Left lobe of liver (tissue), 2 donors: ENCODE measurements at regions not wholly inside any gene's neighbourhood (a gene's known extent, or its start where the extent isn't known, plus 50 kb on each side); places are given as distances from the start of the nearest gene placed in this dataset.
"Not testable (repeated sequence)": the region's sequence is repeated elsewhere in the genome, so short reads cannot be mapped to it uniquely, and the experiment has no call there.

ENCODE experiments used
- ATAC-seq: fragments of 200-7000 bp; cut with Tn5 transposase; one replicate; pipeline ENCODE4 v1.9.1; 2020; ENCODE audit warnings: mild to moderate bottlenecking, moderate library complexity
- DNase-seq: peaks from one replicate; pipeline ENCODE4 v3.0.0-alpha.2; 2020; ENCODE audit warnings: low spot score
- donor health status: DM: no; HTN: no; CAD: no; lungs with moderate emphysema.
- donor health status: DM: no; HTN: yes; CAD: no.

DNA sequence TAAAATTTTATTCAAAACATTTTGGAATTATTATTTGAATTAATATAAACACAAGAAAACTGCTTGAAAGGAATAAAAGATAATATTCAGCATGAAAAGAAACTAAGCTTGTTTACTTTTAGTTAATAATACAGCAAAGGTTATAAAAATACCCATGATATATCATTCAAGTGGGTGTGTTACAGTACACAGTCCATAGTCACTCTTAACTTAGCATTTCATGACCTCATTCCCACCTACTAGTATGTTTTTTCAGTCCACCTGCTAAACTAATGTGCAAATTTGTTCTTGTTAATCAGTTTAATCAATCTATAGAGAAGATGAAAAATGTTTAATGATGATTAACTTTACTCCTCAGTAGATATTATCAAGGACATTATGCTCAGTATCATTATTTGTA is 841.4 kb upstream of the EPHA7 start:
- ATAC-seq: no peak
- DNase-seq: no peak

DNA sequence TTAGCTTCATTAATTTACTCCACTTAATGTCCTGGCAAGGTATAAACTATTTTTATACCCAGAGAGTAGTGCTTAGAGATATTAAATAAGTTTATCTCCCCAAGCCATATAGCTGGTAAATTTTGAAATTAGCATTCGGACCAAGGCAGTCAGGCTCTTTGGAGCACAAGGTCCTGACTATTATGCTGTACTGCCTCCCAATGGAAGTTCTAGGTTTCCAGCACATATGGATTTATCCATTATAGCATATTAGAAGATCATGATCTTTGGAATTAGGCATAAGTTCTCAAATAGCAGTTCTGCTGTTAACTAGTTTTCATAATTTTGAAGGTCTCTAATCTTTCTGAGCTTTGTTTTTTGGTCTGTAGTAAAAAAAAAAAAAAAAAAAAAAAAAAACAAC is 835.3 kb upstream of the EPHA7 start:
- no peak for ATAC-seq
- no peak for DNase-seq

DNA sequence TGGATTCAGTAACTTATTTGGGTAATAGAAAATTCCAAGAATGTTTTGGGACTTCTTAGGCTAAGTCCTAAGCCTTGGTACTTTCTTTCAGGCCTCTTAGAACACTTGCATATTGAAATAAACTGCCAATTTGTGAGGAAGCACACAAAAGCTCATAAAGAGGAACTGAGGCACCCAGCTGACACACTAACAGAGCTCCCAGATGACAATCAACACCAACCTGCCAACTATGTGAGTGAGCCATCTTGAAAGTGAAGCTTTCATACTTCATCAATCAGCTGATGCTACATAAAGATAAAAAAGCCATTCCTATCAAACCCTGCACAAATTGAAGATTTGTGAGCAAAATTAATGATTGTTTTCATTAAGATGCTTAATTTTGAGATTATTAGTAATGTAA is 832.5 kb upstream of the EPHA7 start:
- ATAC-seq (no peak), DNase-seq (no peak)

DNA sequence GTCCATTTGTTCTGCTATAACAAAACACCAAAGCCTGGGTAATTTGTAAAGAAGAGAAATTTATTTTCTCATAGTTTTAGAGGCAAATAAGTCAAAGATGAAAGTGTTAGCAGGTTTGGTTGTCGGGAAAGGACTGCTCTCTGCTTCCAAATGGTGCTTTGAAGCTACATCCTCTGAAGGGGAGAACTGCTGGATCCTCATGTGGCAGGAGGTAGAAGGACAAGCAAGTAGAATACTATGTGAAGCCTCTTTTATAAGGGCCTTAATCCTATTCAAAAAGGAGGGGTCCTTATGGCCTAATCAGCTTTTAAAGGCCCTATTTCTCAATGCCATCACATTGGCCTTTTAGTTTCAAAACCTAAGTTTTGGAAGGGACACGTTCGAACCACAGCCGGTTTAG is 826.0 kb upstream of the EPHA7 start:
- ATAC-seq (no peak), DNase-seq (no peak)

DNA sequence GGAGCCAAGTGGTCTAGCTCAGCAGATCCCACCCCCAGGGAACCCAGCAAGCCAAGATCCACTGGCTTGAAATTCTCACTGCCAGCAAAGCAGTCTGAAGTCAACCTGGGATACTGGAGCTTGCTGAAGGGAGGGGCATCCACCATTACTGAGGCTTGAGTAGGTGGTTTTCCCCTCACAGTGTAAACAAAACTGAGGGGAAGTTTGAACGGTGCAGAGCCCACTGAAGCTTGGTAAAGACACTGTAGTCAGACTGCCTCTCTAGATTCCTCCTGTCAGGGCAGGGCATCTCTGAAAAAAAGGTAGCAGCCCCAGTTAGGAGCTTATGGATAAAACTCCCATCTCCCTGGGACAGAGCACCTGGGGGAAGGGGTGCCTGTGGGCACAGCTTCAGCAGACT is 819.5 kb upstream of the EPHA7 start:
- ATAC-seq (no peak), DNase-seq (no peak)

DNA sequence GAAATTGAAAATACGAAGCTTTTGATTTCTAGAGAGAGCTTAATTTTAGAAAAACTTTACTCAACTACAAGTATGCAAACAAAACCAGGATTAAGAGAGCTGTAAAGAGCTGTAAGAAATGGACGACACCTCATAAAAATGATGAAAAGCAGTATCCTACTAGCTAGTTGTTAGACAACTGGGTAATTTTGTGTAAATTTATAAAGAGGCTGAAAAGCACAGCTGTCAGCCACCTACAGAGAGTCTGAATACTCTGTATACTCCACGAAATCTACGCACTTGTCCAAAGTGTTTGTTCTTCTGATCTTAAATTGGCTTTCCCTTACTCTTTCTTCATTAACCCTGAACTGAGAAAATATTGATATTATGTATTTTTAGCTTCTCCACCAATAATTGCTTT is 808.4 kb upstream of the EPHA7 start:
- ATAC-seq (no peak), DNase-seq (no peak)

DNA sequence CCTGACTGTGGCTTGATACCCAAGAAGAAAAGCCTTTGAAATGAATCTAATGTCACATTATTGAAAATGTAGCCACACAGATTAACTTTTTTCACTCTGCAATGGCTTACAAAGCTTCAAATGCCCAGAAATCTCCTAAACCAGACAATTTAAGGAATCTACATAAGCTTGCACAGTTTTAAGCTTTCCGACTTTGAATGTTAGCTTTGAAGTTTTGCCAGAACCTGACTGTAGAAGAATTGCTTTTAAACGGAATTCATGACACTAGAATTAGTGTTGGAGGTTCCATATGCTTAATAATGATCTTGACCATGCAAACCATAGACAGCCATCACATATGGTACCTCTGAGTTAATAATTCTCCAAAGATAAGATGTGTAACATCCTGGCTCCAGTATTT is 798.5 kb upstream of the EPHA7 start:
- ATAC-seq: no peak
- DNase-seq: no peak

DNA sequence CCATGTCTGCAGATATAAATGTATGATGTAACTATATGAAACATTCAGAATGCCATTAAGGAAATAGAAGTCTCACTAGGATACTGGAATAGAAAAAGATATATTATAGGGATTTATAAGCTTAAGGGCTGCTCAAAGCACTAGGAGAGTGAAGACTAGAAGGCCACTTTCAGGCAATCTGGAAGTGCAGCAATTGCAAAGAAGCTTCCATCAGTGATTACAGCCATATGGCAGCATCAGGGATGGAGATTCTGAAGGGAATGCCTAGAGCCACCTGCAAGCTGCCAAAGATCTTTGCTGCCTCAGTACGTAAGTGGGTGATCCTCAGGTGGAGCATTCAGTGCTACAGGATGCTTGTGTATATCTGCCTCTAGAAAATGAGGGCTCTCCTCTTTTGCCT is 796.2 kb upstream of the EPHA7 start:
- DNase-seq (no peak), ATAC-seq (no peak)

DNA sequence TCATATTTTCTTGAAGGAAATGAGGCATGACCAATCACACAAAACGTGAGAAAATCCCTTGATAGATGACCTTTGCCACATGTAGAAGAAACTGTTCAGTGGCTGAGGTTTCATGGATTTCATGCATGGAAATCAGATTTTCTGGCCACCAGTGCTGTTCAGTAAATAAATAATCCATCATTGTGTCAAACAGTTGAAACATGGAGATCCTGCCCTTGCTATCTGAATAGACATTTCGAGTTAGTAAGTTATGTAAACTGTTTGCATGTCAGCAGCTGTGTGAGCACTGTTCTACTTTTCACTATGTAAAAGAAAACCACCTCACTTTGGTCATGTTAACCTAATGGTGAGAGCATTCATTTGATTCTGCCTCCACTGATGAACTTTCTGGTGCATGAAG is 793.9 kb upstream of the EPHA7 start:
- no peak for ATAC-seq
- DNase-seq: no peak

DNA sequence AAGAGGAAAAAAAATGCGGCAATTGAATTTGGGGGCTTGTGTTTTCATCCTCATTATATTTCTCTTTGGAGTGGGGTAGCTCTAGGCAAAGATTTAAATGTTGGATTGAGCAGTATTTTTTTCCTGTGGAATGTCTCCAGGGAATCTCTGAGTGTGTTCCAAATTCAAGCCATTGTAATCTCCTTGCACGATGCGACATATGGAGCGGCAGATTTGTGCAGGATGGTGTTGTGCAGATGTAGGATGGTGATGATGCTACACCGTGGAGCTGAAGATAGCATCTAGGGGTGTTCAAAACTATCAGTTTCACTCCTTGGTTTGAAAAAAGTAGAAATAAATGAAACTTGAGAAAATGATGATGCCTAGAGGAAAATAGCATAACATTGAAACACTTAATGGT is 777.5 kb upstream of the EPHA7 start:
- ATAC-seq (no peak), DNase-seq (no peak)

DNA sequence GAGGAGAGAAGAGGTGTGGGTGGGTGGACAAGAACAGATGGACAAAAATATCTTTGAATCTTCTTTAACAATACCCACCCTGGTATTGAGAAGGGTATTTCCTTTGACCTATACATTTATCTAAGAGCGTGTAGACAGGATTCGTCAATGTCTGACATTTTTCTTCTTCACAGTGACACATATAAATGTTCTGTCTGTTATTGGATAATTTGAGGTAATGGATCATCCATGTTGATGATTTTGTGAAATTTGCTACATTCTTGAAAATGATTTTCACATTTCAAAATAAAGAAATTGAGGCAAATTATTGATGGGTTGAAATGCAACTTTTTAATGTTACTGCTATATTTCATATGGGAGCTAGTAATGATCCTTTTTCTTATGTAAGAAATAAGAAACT is 770.7 kb upstream of the EPHA7 start:
- no peak for ATAC-seq

DNA sequence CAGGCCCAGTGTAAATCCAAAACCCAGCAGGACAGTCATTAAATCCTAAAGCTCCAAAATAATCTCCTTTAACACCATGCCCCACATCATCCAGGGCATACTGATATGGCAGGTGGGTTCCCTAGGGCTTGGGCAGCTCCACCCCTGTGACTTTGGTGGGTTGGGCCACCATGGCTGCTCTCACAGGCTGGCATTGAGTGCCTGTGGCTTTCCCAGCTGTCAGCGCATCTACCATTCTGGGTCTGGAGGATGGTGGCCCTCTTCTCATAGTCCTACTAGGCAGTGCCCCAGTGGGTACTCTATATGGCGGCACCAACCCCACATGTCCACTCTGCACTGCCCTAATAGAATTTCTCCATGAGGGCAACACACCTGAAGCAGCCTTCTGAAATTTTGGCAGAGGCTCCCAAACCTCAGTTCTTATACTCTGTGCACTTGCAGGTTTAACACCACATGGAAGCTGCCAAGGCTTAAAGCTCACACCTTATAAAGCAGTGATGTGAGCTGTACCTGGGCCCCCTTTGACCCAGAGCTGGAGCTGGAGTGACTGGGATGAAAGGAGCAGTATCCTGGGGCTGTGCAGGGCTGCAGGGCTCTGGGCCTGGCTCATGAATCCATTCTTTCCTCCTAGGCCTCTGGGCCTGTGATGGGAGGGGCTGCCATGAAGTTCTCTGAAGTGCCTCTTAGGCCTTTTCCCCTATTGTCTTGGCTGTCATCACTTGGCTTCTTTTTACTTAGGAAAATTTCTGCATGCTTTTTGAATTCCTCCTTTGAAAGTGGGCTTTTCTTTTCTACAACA is 765.5 kb upstream of the EPHA7 start:
- no peak for ATAC-seq
- no peak for DNase-seq

More for the DNA sequence above, 770.7 kb upstream of the EPHA7 start:
- DNase-seq: no peak

DNA sequence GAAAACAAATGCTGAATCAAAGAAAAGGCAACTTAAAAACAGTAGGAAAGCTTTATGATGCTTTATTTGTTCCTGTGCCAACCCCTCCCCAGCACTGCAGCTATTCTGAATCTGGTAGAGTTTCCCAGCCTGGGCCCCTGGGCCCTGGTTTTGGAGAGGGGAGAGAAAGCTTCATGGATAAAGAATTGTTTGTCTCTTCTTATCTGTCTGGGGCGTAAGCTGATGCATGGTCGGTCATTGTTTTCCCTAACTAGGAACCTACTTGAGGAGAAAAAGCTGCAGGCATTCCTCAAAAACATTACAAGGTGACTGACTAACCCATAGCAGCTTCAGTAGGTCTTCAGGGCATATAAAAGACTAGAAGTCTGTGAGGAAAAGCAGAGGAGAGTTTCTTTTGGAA is 758.1 kb upstream of the EPHA7 start:
- DNase-seq (no peak), ATAC-seq (no peak)

DNA sequence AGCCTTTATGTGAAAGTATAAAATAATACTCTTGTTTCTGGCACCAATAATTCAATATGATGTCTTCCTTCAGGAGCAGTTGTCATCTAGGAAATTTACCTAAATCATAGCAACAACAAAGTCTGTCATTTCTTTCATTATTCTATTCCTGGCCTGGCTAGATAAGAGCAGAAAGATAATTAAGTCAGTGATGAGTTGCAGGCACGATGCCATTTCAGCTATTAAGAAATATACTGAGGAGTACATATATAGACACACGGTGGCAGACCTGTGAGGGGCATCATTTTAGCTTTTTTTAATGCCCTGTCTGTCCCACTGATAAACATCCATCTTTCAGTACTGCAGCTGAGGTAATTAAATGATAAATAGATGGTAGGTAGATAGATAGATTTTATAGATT is 756.1 kb upstream of the EPHA7 start:
- DNase-seq: no peak
- ATAC-seq: no peak

DNA sequence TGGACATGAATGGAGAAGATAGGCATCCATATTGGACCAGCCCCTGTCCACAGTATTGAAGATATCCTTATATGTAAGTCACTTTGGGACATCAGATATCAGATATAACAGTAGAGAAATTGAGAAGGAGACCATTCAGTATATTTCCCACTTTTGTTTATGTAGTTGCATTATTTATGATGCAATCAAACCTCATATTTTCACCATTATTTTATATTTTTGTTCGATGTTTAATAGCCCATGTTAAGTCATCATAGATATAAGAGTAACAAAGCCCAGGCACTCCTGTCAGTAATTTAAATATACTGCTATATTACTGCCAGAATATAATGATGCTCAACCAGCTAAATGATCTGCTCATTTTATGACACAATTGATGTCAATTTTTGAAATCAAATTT is 744.5 kb upstream of the EPHA7 start:
- DNase-seq (no peak), ATAC-seq (no peak)

DNA sequence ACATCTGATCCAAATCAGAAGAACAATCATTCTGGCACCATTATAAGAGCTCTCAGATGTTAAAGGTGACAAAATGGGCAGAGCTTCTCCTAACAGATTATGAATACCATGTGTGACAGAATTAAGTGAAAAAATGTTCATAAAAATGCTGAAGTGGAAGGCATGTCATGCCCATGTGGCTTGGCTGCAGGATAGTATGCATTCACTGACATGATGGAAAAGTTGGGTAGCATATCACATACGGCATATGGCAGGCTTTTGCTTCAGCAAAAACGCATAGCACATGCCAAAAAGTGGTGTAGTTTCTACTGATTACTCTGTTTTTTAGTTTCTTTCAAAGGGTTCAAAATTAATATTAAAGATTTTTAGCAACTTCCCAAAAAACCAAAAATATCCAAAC is 731.5 kb upstream of the EPHA7 start:
- DNase-seq (no peak), ATAC-seq (no peak)

DNA sequence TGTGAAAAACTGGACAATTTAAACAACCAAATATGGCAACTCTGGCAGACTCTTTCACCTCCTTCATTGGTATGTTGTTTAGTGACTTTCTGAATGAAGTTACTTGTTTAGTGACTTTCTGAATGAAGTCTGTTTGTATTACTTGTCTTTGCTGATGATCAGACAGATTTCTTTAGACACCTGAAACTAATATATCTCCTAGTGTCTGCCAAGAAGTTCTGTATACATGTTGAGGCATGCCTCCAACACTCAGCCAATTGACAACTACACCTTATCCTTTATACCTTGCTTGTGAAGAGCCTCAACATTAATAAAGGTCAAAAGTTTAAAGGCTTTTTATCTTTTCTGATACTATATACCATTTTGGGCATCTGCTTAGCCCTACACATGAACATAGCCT is 725.4 kb upstream of the EPHA7 start:
- ATAC-seq (no peak), DNase-seq (no peak)

DNA sequence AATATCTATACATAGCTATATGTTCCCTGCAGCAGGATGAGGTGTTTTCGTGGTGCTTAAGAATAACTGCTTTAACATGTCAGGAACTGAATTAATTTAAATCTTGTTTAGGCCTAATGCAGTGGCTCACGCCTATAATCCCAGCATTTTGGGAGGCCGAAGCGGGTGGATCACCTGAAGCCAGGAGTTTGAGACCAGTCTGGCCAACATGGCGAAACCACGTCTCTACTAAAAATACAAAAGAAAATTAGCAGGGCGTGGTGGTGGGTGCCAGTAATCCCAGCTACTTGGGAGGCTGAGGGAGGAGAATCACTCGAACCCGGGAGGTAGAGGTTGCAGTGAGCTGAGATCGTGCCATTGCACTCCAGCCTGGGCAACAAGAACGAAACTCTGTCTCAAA is 717.8 kb upstream of the EPHA7 start:
- DNase-seq: not testable (repeated sequence)

DNA sequence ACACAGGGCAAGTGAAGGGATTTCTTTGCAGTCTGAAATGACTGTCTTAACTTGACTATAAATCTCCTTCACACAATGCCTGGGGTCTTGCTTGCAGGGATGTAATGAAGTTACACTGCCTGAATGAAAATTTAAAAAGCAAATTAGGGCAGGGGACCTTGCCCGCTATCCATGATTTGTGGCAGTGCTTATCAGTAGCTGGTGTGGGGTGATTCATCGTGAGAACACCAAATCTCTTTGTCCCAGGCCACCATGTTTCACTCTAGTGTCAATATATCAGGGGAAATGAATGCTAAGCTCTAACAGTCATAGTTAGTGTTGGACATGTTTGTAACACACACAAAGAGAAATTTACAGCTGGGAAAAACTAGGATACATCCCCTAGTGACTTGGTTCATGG is 713.7 kb upstream of the EPHA7 start:
- ATAC-seq (no peak), DNase-seq (no peak)

More for the DNA sequence above, 717.8 kb upstream of the EPHA7 start:
- ATAC-seq: not testable (repeated sequence)

DNA sequence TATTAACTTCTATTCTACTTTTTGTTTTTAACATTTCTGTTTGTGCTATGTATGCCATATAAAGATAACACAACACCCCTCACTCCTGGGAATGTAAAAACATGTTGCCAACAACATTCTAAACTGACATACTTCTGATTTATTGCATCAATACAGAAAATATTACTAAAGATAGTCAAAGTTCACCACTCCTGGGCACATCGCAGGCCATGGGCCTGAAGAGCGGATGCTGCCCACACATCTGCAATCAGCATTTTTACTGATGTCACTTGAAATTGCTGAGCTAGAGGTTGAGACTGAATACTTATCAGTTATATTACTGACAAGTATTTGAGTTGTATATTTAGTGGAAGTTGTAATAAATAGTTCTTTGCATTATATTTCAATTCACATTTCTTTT is 711.9 kb upstream of the EPHA7 start:
- DNase-seq: no peak

DNA sequence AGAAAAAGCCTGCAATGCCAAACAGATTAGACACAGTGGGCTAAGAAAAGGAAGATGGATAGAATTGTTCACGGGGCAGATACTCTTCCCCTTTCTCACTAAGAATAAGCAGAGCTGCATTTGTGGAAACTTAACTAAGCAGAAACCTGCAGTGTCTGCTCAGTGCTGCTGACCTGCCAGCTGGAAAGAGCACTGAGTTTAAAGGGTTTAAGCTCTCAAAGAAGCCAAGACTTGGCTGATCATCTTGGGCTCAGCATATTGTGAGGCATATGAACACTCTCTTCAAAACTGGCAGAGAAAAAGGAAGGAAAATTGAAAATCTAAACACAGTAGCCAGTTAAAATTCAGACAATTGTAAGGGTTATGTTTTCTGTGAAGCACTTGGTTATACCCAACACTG is 711.1 kb upstream of the EPHA7 start:
- no peak for DNase-seq
- no peak for ATAC-seq

More for the DNA sequence above, 711.9 kb upstream of the EPHA7 start:
- ATAC-seq: no peak

DNA sequence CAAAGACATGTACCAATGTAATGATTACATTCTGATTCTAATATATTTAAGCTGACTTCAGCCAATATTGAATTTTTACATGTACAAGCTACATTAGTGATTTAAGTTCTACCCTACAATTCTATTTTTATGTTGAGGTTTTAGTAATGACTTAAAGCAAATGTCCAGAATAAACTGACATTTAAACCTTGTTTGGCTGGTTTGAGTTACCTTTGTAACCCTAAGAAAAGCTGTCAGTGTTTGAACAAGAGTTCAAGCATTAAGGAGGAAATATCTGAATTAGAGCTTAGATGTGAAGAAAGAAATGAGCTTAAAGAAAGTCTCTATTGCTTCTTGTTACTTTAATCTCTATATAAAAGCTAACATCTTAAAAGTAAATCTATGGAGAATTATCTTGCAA is 710.6 kb upstream of the EPHA7 start:
- no peak for ATAC-seq
- DNase-seq: no peak

DNA sequence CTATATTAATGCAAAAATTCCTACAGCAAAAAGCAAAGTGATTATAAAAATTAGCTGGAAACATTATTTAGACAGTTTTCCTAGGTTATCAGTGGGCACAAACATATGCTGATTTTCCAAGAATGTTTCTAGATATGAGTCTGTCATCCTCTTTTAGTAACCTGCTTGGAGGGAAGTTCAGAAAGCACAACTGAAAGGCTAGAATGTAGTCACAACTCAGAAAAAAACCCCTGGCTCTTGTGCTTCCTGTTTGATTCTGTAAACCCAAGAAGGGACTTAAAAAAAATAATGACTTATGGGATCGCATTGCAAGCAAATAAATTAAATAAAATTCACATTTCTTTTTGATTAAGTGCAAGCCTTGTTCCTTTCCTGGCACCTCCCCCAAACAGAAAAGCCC is 708.4 kb upstream of the EPHA7 start:
- ATAC-seq: no peak
- no peak for DNase-seq
